GM21515 (cell line): ENCODE measurements at regions not wholly inside any gene's neighbourhood (a gene's known extent, or its start where the extent isn't known, plus 50 kb on each side); places are given as distances from the start of the nearest gene placed in this dataset.

ENCODE experiments used
- ATAC-seq: cut with Tn5 transposase; IDR thresholded peaks from one replicate; pipeline ENCODE4 v1.9.1; 2021; ENCODE audit not compliant: unreplicated experiment

GRCh38 chr12:118840878-118841277 lies 140.5 kb upstream of the SRRM4 start:
- ATAC-seq: no peak

- no peak for ATAC-seq
Measured at GRCh38 chr12:118841588-118841987, 139.8 kb upstream of the SRRM4 start.

- no peak for ATAC-seq
Measured at GRCh38 chr12:118842866-118843265, 138.5 kb upstream of the SRRM4 start.

- no peak for ATAC-seq
Measured at GRCh38 chr12:118846416-118846815, 134.9 kb upstream of the SRRM4 start.

- ATAC-seq: no peak
Measured at GRCh38 chr12:118850244-118850825, 131.0 kb upstream of the SRRM4 start.

GRCh38 chr12:118851891-118852290 lies 129.4 kb upstream of the SRRM4 start:
- no peak for ATAC-seq

GRCh38 chr12:118853634-118854033 lies 127.7 kb upstream of the SRRM4 start:
- ATAC-seq: no peak

- ATAC-seq: no peak
Measured at GRCh38 chr12:118855858-118856257, 125.5 kb upstream of the SRRM4 start.

GRCh38 chr12:118866346-118866745 lies 115.0 kb upstream of the SRRM4 start:
- ATAC-seq: no peak

- ATAC-seq: no peak
Measured at GRCh38 chr12:118870551-118870950, 110.8 kb upstream of the SRRM4 start.

GRCh38 chr12:118874698-118875548 lies 106.4 kb upstream of the SRRM4 start:
- no peak for ATAC-seq

GRCh38 chr12:118880720-118881493 lies 100.4 kb upstream of the SRRM4 start:
- ATAC-seq: no peak

- ATAC-seq: no peak
Measured at GRCh38 chr12:118884226-118884625, 97.1 kb upstream of the SRRM4 start.

- ATAC-seq: no peak
Measured at GRCh38 chr12:118900993-118901392, 80.3 kb upstream of the SRRM4 start.

- no peak for ATAC-seq
Measured at GRCh38 chr12:118908811-118909210, 72.5 kb upstream of the SRRM4 start.

GRCh38 chr12:118912697-118913270 lies 68.6 kb upstream of the SRRM4 start:
- ATAC-seq: no peak

- ATAC-seq: no peak
Measured at GRCh38 chr12:118921761-118922160, 59.6 kb upstream of the SRRM4 start.

GRCh38 chr12:118922405-118922804 lies 58.9 kb upstream of the SRRM4 start:
- no peak for ATAC-seq

GRCh38 chr12:118925407-118925806 lies 55.9 kb upstream of the SRRM4 start:
- ATAC-seq: no peak

GRCh38 chr12:118925826-118926225 lies 55.5 kb upstream of the SRRM4 start:
- no peak for ATAC-seq
